ENCODE measurements at regions not wholly inside any gene's neighbourhood (a gene's known extent, or its start where the extent isn't known, plus 50 kb on each side); places are given as distances from the start of the nearest gene placed in this dataset.

GRCh38 chr1:165014753-165015152, 341.8 kb downstream of the LMX1A start:
- DNase-seq = no peak

- DNase-seq = no peak
Measured at GRCh38 chr1:165011991-165012531, 344.5 kb downstream of the LMX1A start.

GRCh38 chr1:165011186-165011585, 345.3 kb downstream of the LMX1A start:
- DNase-seq = no peak

- no peak for DNase-seq
Measured at GRCh38 chr1:165010418-165011070, 346.0 kb downstream of the LMX1A start.

DNA sequence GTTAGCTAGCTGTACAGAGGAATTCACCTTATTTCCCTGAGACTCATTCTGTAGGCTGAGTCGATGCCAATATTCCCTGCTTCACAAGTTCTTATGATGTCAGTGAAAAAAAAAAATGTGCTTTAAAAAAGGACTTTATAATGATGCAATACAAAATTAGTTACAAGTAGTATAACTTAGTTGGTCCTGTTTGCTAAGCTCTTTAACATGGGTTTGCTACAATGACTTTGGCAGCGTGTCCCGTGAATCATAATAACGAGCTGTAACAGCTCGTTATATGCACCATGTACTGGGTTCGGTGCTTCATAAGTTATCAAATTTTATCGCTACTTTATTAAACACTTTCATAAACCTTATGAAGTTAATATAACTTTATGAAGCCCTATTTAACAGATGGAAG, 349.7 kb downstream of the LMX1A start:
- DNase-seq = no peak

DNA sequence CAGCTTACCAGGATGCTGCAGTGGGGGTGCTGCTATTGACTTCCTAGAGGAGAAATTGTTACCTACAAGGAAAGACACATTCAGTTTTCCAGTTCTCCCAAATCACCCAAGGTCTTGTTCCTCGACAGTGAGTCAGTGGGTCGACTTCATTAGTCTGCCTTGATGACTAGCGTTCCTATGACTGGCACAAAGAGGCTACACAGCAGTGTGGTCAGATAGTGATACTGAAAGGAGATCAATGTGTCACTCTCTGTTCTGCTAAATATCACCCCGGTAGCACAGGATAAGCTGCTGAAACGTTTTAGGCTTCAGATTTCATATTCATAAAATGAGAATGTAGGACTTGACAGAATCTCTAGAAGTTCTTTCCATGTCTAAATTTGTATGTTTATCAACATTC, 357.4 kb downstream of the LMX1A start:
- no peak for DNase-seq

DNA sequence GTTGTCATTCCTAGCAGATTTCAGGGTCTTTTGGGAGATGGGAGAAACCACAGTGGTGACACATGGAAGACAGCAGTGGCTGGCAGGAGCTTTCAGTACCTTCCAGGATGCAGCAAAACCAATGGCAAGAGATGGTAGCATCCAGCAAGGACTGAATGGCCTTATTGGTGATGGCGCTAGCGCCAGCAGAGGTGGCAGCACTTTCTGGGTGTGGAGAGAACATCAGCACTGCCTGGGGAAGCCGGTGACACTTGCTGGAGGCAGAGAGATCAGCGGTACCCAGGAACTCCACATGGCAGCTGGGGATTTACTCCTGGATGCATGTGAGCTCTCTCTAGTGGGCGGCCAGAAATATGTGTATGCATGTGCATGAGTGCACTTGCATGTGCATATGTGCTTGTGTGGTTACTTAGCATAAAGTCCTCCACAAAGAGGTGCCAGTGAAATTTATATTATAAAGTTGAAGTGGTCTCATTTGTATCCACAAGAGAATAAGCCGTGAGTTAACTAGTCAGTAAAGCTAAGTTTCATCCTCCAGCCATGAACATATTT, 364.7 kb downstream of the LMX1A start:
- DNase-seq = no peak

GRCh38 chr1:164983023-164983650, 373.4 kb downstream of the LMX1A start:
- DNase-seq = no peak

- DNase-seq = no peak
Measured at GRCh38 chr1:164982545-164982944, 374.0 kb downstream of the LMX1A start.

- DNase-seq = no peak
Measured at GRCh38 chr1:164977561-164977960, 379.0 kb downstream of the LMX1A start.

GRCh38 chr1:164971921-164972415, 384.5 kb downstream of the LMX1A start:
- no peak for DNase-seq

GRCh38 chr1:164971391-164971790, 385.1 kb downstream of the LMX1A start:
- no peak for DNase-seq

DNA sequence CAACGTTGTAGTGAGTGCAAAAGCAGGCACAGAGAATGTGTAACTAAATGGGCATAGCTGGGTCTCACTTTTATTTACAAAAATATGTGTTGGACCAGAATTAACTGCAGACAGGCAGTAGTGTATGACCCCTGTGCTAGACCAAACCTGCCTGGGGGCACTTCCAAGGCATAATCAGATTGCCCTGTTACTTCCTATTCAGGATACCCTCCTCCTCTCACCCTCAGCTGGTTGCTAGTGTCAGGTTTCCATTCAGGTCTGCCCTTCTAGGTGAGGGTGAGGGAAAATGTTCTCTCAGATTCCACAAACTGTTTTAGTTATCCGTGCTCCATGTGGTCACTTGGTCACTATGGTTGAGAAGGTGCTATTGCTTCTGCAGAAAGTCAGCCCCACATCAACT, 387.3 kb downstream of the LMX1A start:
- no peak for DNase-seq

DNA sequence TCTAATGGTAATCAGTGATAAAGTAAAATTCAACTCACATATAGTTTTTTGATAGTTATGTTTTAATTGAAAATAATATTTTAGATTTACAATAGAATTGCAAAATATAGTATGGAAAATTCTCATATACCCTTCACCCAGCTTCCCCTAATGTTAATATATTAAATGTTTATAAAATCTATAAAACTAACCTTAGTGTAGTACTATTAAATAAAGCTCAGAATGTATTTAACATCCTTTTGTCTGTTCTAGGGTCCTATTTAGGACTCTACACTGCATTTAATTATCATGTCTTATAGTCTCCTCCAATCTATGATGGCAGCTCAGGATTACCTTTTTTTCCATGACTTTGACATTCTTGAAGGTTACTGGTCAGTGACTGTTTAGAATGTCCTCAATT, 389.2 kb downstream of the LMX1A start:
- no peak for DNase-seq

DNA sequence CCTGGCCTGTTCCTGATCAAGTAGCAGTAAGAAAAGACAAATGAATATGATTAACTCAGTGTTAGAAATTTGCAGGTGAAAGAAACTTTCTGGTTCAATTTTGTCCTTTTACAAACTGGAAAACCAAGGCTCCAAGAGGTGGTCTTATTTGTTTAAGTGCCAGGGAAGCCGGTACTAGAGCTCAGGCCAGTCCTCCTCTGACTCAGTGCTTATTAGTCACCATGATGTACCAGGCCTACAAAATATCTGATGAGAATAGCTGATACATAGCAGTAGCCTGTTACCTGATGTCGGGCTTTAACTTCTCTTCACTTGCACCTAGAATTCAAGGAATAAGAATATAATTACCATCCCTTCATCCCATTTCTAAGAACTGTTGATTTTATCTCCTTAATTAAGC, 394.8 kb downstream of the LMX1A start:
- no peak for DNase-seq

- no peak for DNase-seq
Measured at GRCh38 chr1:164958982-164959768, 397.3 kb downstream of the LMX1A start.

GRCh38 chr1:164953815-164954214, 394.8 kb downstream of the PBX1 start:
- DNase-seq = no peak

- DNase-seq = no peak
Measured at GRCh38 chr1:164953098-164953497, 394.1 kb downstream of the PBX1 start.

DNA sequence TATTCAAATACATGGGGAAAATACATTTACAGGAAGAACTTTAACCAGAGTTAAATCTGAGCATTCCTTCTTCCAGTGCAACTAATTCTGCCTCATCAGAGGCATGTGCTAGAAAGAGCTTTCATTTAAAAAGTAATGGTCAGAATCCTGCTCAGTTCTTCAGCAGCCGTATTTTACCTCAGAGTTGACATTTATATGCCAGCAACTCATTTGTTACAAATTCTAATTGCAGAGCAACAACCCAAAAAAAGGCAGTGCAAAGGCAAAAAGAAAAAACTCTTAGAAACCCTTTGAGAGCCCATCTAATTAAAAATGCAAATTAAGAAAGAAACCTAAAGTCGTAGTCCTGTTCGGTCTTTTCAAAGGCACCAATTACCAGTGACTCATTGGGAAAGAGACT, 392.5 kb downstream of the PBX1 start:
- no peak for DNase-seq

GRCh38 chr1:164950541-164950986, 391.6 kb downstream of the PBX1 start:
- no peak for DNase-seq

DNA sequence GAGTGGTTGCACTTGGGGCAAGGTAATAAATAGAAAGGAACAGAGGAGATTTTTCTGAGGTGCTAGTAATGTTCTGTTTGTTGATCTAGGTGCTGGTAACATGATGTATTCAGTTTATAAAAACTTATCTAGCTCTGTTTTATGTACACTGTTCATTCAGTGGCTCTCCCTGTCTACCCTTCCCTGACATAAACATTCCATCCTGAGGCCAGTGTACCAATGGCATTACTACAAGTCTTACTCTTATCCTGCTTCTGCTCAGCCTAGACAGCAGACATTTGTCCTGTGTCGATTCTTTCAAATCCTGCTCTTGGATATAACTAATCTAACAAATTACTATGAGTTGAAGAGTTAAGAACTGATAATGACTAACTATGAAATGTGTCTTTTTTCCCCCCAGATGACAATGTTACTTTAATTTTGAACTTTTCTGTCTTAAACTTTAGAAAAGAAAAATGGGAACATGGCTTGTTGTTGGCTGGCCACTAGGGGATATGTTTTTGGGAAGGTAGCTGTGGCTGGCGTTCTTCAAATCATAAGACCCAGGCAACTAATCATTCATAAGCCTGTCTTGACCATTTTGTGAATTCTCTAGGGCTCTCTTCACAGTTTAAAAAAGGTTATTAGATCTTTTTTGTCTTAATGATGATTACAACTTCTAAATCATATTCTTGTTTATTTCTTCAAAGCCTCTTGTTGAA, 390.9 kb downstream of the PBX1 start:
- DNase-seq = no peak

- no peak for DNase-seq
Measured at GRCh38 chr1:164948101-164948500, 389.1 kb downstream of the PBX1 start.

- DNase-seq = no peak
Measured at GRCh38 chr1:164937291-164937690, 378.3 kb downstream of the PBX1 start.
